Osteoblast (primary cell): ENCODE measurements at regions not wholly inside any gene's neighbourhood (a gene's known extent, or its start where the extent isn't known, plus 50 kb on each side); places are given as distances from the start of the nearest gene placed in this dataset.

Experiments
- DNase-seq: peaks from one replicate; pipeline ENCODE4 v3.0.0; 2011; ENCODE audit warnings: low spot score, mixed read lengths; ENCODE audit not compliant: insufficient read length; ENCODE audit errors: missing footprints
- H2AFZ ChIP-seq: 2 replicates; pipeline ENCODE4 v1.6.0; 2011; ENCODE audit warnings: mild to moderate bottlenecking, low read length
- H3K27ac ChIP-seq: 2 replicates; pipeline ENCODE4 v1.5.1; 2011; ENCODE audit warnings: mild to moderate bottlenecking, low read depth, low read length, moderate library complexity
- H3K27me3 ChIP-seq: 2 replicates; pipeline ENCODE4 v1.6.0; 2012; ENCODE audit warnings: mild to moderate bottlenecking, control low read depth, inconsistent platforms, low read length, moderate library complexity; ENCODE audit not compliant: insufficient read depth
- H3K36me3 ChIP-seq: 2 replicates; pipeline ENCODE4 v1.5.1; 2011; ENCODE audit warnings: mild to moderate bottlenecking, low read length, control low read depth, moderate library complexity; ENCODE audit not compliant: insufficient read depth
- H3K4me1 ChIP-seq: 2 replicates; pipeline ENCODE4 v1.5.1; 2011; ENCODE audit warnings: mild to moderate bottlenecking, low read length, control low read depth, moderate library complexity; ENCODE audit not compliant: insufficient read depth
- H3K4me2 ChIP-seq: 2 replicates; pipeline ENCODE4 v1.6.0; 2011; ENCODE audit warnings: mild to moderate bottlenecking, low read length; ENCODE audit not compliant: insufficient read depth
- H3K4me3 ChIP-seq: fragments of 200-600 bp; sonication (generic); 3 replicates; pipeline ENCODE4 v1.5.1; 2012; ENCODE audit warnings: mild to moderate bottlenecking, low read length, inconsistent platforms; ENCODE audit not compliant: insufficient read depth
- H3K79me2 ChIP-seq: 2 replicates; pipeline ENCODE4 v1.6.0; 2012; ENCODE audit warnings: mild to moderate bottlenecking, low read length, control low read depth, inconsistent platforms; ENCODE audit not compliant: insufficient read depth
- H3K9me3 ChIP-seq: 2 replicates; pipeline ENCODE4 v1.5.1; 2011; ENCODE audit warnings: low read depth, low read length, control low read depth
- H4K20me1 ChIP-seq: 2 replicates; pipeline ENCODE4 v1.6.0; 2012; ENCODE audit warnings: mild to moderate bottlenecking, low read length, control low read depth; ENCODE audit not compliant: insufficient read depth
- CTCF ChIP-seq: IDR thresholded peaks from 2 replicates; pipeline ENCODE4 v1.5.1; 2011; ENCODE audit warnings: mild to moderate bottlenecking, low read depth, low read length, moderate library complexity; ENCODE audit errors: extremely low read depth

- peaks cover 4% of the 10 kb centered on the region for H3K9me3 ChIP-seq
- no peaks in the 10 kb centered on the region for H3K36me3 ChIP-seq
- no peaks in the 10 kb centered on the region for H3K79me2 ChIP-seq
- H3K4me1 ChIP-seq = no peaks in the 10 kb centered on the region
- H3K27me3 ChIP-seq = no peaks in the 10 kb centered on the region
- no peak overlapping the region for H2AFZ ChIP-seq
- H3K27ac ChIP-seq = no peak overlapping the region
- no peak for TF ChIP-seq CTCF
- no peak overlapping the region for H3K4me2 ChIP-seq
- no peaks in the 10 kb centered on the region for H4K20me1 ChIP-seq
- no peak overlapping the region for H3K4me3 ChIP-seq
- no peak for DNase-seq
Measured at GRCh38 chr14:82070753-82071152, 537.1 kb upstream of the SEL1L start.

- no peaks in the 10 kb centered on the region for H3K27me3 ChIP-seq
- H3K4me2 ChIP-seq = no peak overlapping the region
- no peaks in the 10 kb centered on the region for H3K36me3 ChIP-seq
- H3K4me1 ChIP-seq = no peaks in the 10 kb centered on the region
- H3K27ac ChIP-seq = no peak overlapping the region
- H2AFZ ChIP-seq = no peak overlapping the region
- DNase-seq = no peak
- TF ChIP-seq CTCF = no peak
- H3K79me2 ChIP-seq = no peaks in the 10 kb centered on the region
- no peaks in the 10 kb centered on the region for H4K20me1 ChIP-seq
- no peak overlapping the region for H3K4me3 ChIP-seq
- peaks cover 4% of the 10 kb centered on the region for H3K9me3 ChIP-seq
Measured at GRCh38 chr14:82073547-82073946, 539.9 kb upstream of the SEL1L start.

GRCh38 chr14:82075566-82075965 lies 541.9 kb upstream of the SEL1L start:
- H3K4me2 ChIP-seq = no peak overlapping the region
- no peaks in the 10 kb centered on the region for H3K27me3 ChIP-seq
- no peak for DNase-seq
- H2AFZ ChIP-seq = no peak overlapping the region
- no peaks in the 10 kb centered on the region for H3K79me2 ChIP-seq
- no peak overlapping the region for H3K4me3 ChIP-seq
- no peak for TF ChIP-seq CTCF
- no peaks in the 10 kb centered on the region for H3K36me3 ChIP-seq
- no peaks in the 10 kb centered on the region for H3K4me1 ChIP-seq
- no peak overlapping the region for H3K27ac ChIP-seq
- H3K9me3 ChIP-seq = peaks cover 6% of the 10 kb centered on the region
- H4K20me1 ChIP-seq = no peaks in the 10 kb centered on the region

- Histone ChIP-seq H3K9me3 (peaks cover 4% of the 10 kb centered on the region), H3K4me1 (no peaks in the 10 kb centered on the region), H3K79me2 (no peaks in the 10 kb centered on the region), H4K20me1 (no peaks in the 10 kb centered on the region), H3K4me3 (no peak overlapping the region), H3K4me2 (no peak overlapping the region), H3K27ac (no peak overlapping the region), H3K36me3 (no peaks in the 10 kb centered on the region), H3K27me3 (no peaks in the 10 kb centered on the region), H2AFZ (no peak overlapping the region)
- TF ChIP-seq CTCF = no peak
- DNase-seq = no peak
Measured at GRCh38 chr14:82079553-82079952, 545.9 kb upstream of the SEL1L start.
